Neural cell (in vitro differentiated cells): ENCODE measurements at regions not wholly inside any gene's neighbourhood (a gene's known extent, or its start where the extent isn't known, plus 50 kb on each side); places are given as distances from the start of the nearest gene placed in this dataset.

Source experiments
- H2AFZ ChIP-seq: fragments of 200-600, 300-800 bp; sonication (generic), shearing (Covaris generic); 2 replicates; pipeline ENCODE4 v1.6.0; 2014; ENCODE audit warnings: low read depth, mild to moderate bottlenecking, antibody characterized with exemption, low read length, moderate library complexity
- H3F3A ChIP-seq: fragments of 200-600 bp; shearing (Covaris generic); 2 replicates; pipeline ENCODE4 v1.6.1; 2016; ENCODE audit warnings: mild to moderate bottlenecking, moderate library complexity, mixed read lengths, antibody characterized with exemption, low read length; ENCODE audit not compliant: insufficient read depth, poor library complexity, severe bottlenecking
- H3K27ac ChIP-seq: fragments of 200-600, 300-800 bp; sonication (generic), shearing (Covaris generic); 2 replicates; pipeline ENCODE4 v1.5.1; 2014; ENCODE audit warnings: mild to moderate bottlenecking, low read length, moderate library complexity
- H3K27me3 ChIP-seq: fragments of 300-800, 200-600 bp; sonication (generic), shearing (Covaris generic); 2 replicates; pipeline ENCODE4 v1.6.0; 2014; ENCODE audit warnings: mild to moderate bottlenecking, low read depth, low read length, moderate library complexity; ENCODE audit not compliant: insufficient read depth
- H3K36me3 ChIP-seq: fragments of 300-800, 200-600 bp; sonication (generic), shearing (Covaris generic); 2 replicates; pipeline ENCODE4 v1.5.1; 2014; ENCODE audit warnings: mild to moderate bottlenecking, antibody characterized with exemption, low read length, moderate library complexity; ENCODE audit not compliant: insufficient read depth
- H3K4me2 ChIP-seq: fragments of 300-800, 200-600 bp; sonication (generic), shearing (Covaris generic); 2 replicates; pipeline ENCODE4 v1.6.0; 2014; ENCODE audit warnings: mild to moderate bottlenecking, low read length
- H3K4me3 ChIP-seq: fragments of 300-800, 200-600 bp; sonication (generic), shearing (Covaris generic); 2 replicates; pipeline ENCODE4 v1.5.1; 2014; ENCODE audit warnings: mild to moderate bottlenecking, low read length, moderate library complexity
- H3K79me2 ChIP-seq: fragments of 200-600 bp; shearing (Covaris generic); replicated peaks from 2 replicates; pipeline ENCODE4 v1.6.0; 2014; ENCODE audit warnings: mild to moderate bottlenecking, low read length, moderate library complexity; ENCODE audit not compliant: insufficient read depth
- H3K9ac ChIP-seq: fragments of 300-800, 200-600 bp; sonication (generic), shearing (Covaris generic); 2 replicates; pipeline ENCODE4 v1.6.1; 2016; ENCODE audit warnings: mild to moderate bottlenecking, low read length, mixed read lengths
- H3K9me2 ChIP-seq: fragments of 200-600 bp; shearing (Covaris generic); 2 replicates; pipeline ENCODE4 v1.6.1; 2016; ENCODE audit warnings: mild to moderate bottlenecking, low read length, mixed read lengths; ENCODE audit not compliant: insufficient read depth
- H3K9me3 ChIP-seq: fragments of 200-600, 300-800 bp; sonication (generic), shearing (Covaris generic); 2 replicates; pipeline ENCODE4 v1.6.1; 2016; ENCODE audit warnings: mild to moderate bottlenecking, mixed run types, low read length, moderate library complexity, mixed read lengths
- H4K20me1 ChIP-seq: fragments of 200-600 bp; shearing (Covaris generic); 2 replicates; pipeline ENCODE4 v1.6.1; 2016; ENCODE audit warnings: mild to moderate bottlenecking, mixed run types; ENCODE audit not compliant: insufficient read depth
- CTCF ChIP-seq: fragments of 450-650 bp; IDR thresholded peaks from 2 replicates; pipeline ENCODE4 v1.5.1; 2014; ENCODE audit warnings: antibody characterized with exemption, mild to moderate bottlenecking, moderate library complexity; ENCODE audit not compliant: poor library complexity, severe bottlenecking
- EP300 ChIP-seq: fragments of 450-650 bp; conservative IDR thresholded peaks from 2 replicates; pipeline ENCODE4 v1.6.1; 2014; ENCODE audit warnings: antibody characterized with exemption, mild to moderate bottlenecking, moderate library complexity; ENCODE audit not compliant: poor library complexity, severe bottlenecking
- EZH2 ChIP-seq: fragments of 200-600, 300-800 bp; shearing (Covaris generic), sonication (generic); IDR thresholded peaks from 2 replicates; pipeline ENCODE4 v1.6.1; 2014; ENCODE audit warnings: antibody characterized with exemption, low read length, borderline replicate concordance, mild to moderate bottlenecking; ENCODE audit not compliant: insufficient read depth, poor library complexity, severe bottlenecking
- MXI1 ChIP-seq: fragments of 450-650 bp; conservative IDR thresholded peaks from 2 replicates; pipeline ENCODE4 v1.6.1; 2014; ENCODE audit warnings: antibody characterized with exemption, mild to moderate bottlenecking; ENCODE audit not compliant: poor library complexity, severe bottlenecking
- POLR2AphosphoS5 ChIP-seq: IDR thresholded peaks from 2 replicates; pipeline ENCODE4 v1.6.1; 2012
- RAD21 ChIP-seq: fragments of 450-650 bp; conservative IDR thresholded peaks from 2 replicates; pipeline ENCODE4 v1.6.1; 2014; ENCODE audit warnings: antibody characterized with exemption, mild to moderate bottlenecking, moderate library complexity
- REST ChIP-seq: IDR thresholded peaks from 2 replicates; pipeline ENCODE4 v1.6.1; 2012; ENCODE audit warnings: borderline replicate concordance
- SMC3 ChIP-seq: fragments of 450-650 bp; conservative IDR thresholded peaks from 2 replicates; pipeline ENCODE4 v1.6.1; 2014; ENCODE audit warnings: antibody characterized with exemption, mild to moderate bottlenecking, moderate library complexity; ENCODE audit not compliant: poor library complexity
- TAF1 ChIP-seq: IDR thresholded peaks from 2 replicates; pipeline ENCODE4 v1.6.1; 2012; ENCODE audit warnings: low read depth

- H2AFZ ChIP-seq = no peak overlapping the region
- no peak overlapping the region for H3K27ac ChIP-seq
- TF ChIP-seq RAD21 (no peak), REST (no peak), SMC3 (no peak), EZH2 (no peak), POLR2AphosphoS5 (no peak), MXI1 (no peak), CTCF (no peak), EP300 (no peak), TAF1 (no peak)
- H3K79me2 ChIP-seq = no peaks in the 10 kb centered on the region
- no peaks in the 10 kb centered on the region for H3K9me2 ChIP-seq
- H3F3A ChIP-seq = no peaks in the 10 kb centered on the region
- H4K20me1 ChIP-seq = no peaks in the 10 kb centered on the region
- H3K27me3 ChIP-seq = no peaks in the 10 kb centered on the region
- H3K36me3 ChIP-seq = no peaks in the 10 kb centered on the region
- no peak overlapping the region for H3K9ac ChIP-seq
- no peak overlapping the region for H3K4me2 ChIP-seq
- H3K9me3 ChIP-seq = no peaks in the 10 kb centered on the region
- no peak overlapping the region for H3K4me3 ChIP-seq
These were observed 379.5 kb upstream of the FGF13 start for GRCh38 chrX:139091066-139091465.

GRCh38 chrX:139086246-139086645 is 374.7 kb upstream of the FGF13 start:
- no peaks in the 10 kb centered on the region for H3K9me3 ChIP-seq
- H3K9ac ChIP-seq = no peak overlapping the region
- H3K4me3 ChIP-seq = no peak overlapping the region
- H2AFZ ChIP-seq = no peak overlapping the region
- no peaks in the 10 kb centered on the region for H3K27me3 ChIP-seq
- no peak overlapping the region for H3K27ac ChIP-seq
- H3K9me2 ChIP-seq = no peaks in the 10 kb centered on the region
- H4K20me1 ChIP-seq = no peaks in the 10 kb centered on the region
- H3K4me2 ChIP-seq = no peak overlapping the region
- TF ChIP-seq EZH2 (no peak), EP300 (no peak), SMC3 (no peak), REST (no peak), TAF1 (no peak), MXI1 (no peak), CTCF (no peak), POLR2AphosphoS5 (no peak)
- no peaks in the 10 kb centered on the region for H3K36me3 ChIP-seq
- H3F3A ChIP-seq = no peaks in the 10 kb centered on the region
- H3K79me2 ChIP-seq = no peaks in the 10 kb centered on the region
